Calu3 (cell line): ENCODE measurements at regions not wholly inside any gene's neighbourhood (a gene's known extent, or its start where the extent isn't known, plus 50 kb on each side); places are given as distances from the start of the nearest gene placed in this dataset.
A peak's percentile ranks its signal among the peaks of the same experiment; 100 is the strongest.

Source experiments
- BruUV-seq: library from RNA; stranded (reverse); fragments of 400-500 nt; replicated peaks from 2 replicates; lab custom pipeline; 2021; lab: Mats Ljungman, UMichigan
- CTCF ChIA-PET: fragments of 300-600 bp; sonication (Branson Sonifier 250); formaldehyde crosslinking; loops from one replicate; lab custom pipeline; 2022; ENCODE audit warnings: antibody characterized with exemption; lab: Charles Lee
- DNase-seq: peaks from one replicate; pipeline ENCODE4 v3.0.0; 2022
- H3K27ac Mint-ChIP-seq: one replicate; pipeline ENCODE4 v1.8.0; 2022; ENCODE audit warnings: mixed read lengths; ENCODE audit not compliant: unreplicated experiment
- H3K27me3 Mint-ChIP-seq: one replicate; pipeline ENCODE4 v1.8.0; 2022; ENCODE audit warnings: mixed read lengths; ENCODE audit not compliant: unreplicated experiment
- H3K36me3 Mint-ChIP-seq: one replicate; pipeline ENCODE4 v1.8.0; 2022; ENCODE audit warnings: mild to moderate bottlenecking, moderate library complexity, mixed read lengths; ENCODE audit not compliant: insufficient read depth, unreplicated experiment
- H3K4me1 Mint-ChIP-seq: one replicate; pipeline ENCODE4 v1.8.0; 2022; ENCODE audit warnings: mild to moderate bottlenecking, low read depth, mixed read lengths; ENCODE audit not compliant: unreplicated experiment
- H3K4me3 Mint-ChIP-seq: one replicate; pipeline ENCODE4 v1.8.0; 2022; ENCODE audit warnings: mild to moderate bottlenecking, low read depth, moderate library complexity, mixed read lengths; ENCODE audit not compliant: unreplicated experiment
- H3K9me3 Mint-ChIP-seq: one replicate; pipeline ENCODE4 v1.8.0; 2022; ENCODE audit warnings: low read depth, mixed read lengths; ENCODE audit not compliant: unreplicated experiment
- intact Hi-C: fragments of 100-400 bp; cut with micrococcal nuclease; formaldehyde crosslinking; loops from one replicate; pipeline ENCODE4 v1.10.0; 2022; ENCODE audit not compliant: unreplicated experiment
- TF ChIP-seq, protein P1 (sequence below): fragments of 200-600 bp; IDR thresholded peaks from one replicate; pipeline ENCODE4 v1.8.0; 2022; ENCODE audit warnings: antibody characterized with exemption; ENCODE audit not compliant: unreplicated experiment

DNA sequence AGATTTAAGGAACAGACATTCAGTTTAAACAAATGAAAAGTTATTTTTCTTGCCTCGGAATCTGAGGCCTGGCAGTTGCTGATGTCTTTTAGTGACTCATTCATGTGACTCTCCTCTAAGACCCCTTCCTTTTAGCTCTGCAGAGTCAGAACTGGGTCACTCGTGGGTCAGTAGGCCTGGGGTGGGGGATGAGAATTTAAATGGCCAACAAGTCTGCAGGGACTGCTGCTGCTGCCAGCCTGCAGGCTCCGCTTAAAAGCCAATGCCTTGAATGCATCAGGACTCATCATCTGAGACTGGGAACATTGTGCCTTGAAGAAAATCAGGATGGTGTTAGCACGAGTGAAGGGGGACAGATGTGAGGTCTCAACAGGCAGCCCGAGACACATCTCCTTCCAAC, 404.3 kb downstream of the CDH26 start:
- CTCF ChIA-PET = no interaction called here
- intact Hi-C loops = loop anchor here (10.0 kb wide), 2 partner anchors 108 to 228 kb away; no protein-coding TSS in a partner anchor
- H3K36me3 Mint-ChIP-seq = no peaks in the 10 kb centered on the region
- H3K9me3 Mint-ChIP-seq = peaks cover 5% of the 10 kb centered on the region
- H3K27ac Mint-ChIP-seq = no peak overlapping the region
- TF ChIP-seq, protein P1, sequence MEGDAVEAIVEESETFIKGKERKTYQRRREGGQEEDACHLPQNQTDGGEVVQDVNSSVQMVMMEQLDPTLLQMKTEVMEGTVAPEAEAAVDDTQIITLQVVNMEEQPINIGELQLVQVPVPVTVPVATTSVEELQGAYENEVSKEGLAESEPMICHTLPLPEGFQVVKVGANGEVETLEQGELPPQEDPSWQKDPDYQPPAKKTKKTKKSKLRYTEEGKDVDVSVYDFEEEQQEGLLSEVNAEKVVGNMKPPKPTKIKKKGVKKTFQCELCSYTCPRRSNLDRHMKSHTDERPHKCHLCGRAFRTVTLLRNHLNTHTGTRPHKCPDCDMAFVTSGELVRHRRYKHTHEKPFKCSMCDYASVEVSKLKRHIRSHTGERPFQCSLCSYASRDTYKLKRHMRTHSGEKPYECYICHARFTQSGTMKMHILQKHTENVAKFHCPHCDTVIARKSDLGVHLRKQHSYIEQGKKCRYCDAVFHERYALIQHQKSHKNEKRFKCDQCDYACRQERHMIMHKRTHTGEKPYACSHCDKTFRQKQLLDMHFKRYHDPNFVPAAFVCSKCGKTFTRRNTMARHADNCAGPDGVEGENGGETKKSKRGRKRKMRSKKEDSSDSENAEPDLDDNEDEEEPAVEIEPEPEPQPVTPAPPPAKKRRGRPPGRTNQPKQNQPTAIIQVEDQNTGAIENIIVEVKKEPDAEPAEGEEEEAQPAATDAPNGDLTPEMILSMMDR = no peak
- H3K27me3 Mint-ChIP-seq = no peaks in the 10 kb centered on the region
- H3K4me3 Mint-ChIP-seq = no peak overlapping the region
- no TSS peak for BruUV-seq
- DNase-seq = no peak
- no peaks in the 10 kb centered on the region for H3K4me1 Mint-ChIP-seq

DNA sequence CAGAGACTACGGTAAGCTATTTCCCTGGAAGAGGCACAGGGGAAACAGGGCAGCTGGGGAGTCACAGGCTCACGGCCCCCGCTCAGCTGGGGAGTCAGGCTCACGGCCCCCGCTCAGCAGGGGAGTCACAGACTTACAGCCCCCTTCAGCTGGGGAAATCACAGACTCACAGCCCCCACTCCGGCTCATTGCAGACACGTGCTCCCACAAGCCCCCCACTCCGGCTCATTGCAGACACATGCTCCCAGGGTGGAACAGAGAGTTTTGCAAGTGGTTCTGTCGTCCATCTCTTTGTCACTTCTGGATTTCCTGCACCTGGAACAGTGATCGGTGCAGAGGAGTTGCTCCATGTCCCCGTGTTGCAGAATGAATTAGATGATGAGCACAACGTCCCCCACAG, 405.5 kb downstream of the CDH26 start:
- no TSS peak for BruUV-seq
- intact Hi-C loops = loop anchor here (10.0 kb wide), 2 partner anchors 109 to 229 kb away; no protein-coding TSS in a partner anchor
- Mint-ChIP-seq H3K36me3 (no peaks in the 10 kb centered on the region), H3K27ac (no peak overlapping the region), H3K4me1 (no peaks in the 10 kb centered on the region), H3K9me3 (peaks cover 5% of the 10 kb centered on the region), H3K4me3 (no peak overlapping the region), H3K27me3 (no peaks in the 10 kb centered on the region)
- TF ChIP-seq, protein P1 = no peak
- CTCF ChIA-PET = no interaction called here
- no peak for DNase-seq

DNA sequence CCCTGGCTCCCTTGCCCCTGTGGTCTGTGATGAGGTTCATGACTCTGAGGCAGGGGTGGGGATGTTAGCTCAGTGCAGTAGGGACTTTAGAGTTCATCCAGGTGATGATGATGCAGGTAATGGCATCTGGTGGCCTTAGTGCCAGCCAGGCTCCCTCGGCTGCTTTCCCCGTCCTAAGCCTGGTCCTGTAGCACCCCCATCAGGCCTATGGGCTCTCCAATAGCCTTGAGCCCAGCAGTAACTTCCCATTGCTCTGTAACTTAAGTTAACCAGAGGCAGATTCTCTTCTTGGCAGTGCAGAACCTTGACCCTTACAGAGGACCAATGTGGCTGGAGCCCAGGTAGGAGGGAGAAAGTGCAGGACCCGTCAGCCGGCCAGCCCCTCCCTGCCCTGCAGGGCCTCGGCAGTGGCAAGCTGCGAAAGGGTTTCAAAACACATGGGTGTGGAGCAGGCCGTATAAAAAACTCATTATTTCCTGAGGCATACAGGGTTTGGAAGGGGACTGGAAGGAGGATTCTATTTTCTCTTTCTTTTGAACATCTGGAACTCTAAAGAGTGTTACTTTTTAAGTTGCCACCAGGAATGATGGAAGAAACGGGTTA, 406.9 kb downstream of the CDH26 start:
- intact Hi-C loops = loop anchor here (10.0 kb wide), 2 partner anchors 110 to 230 kb away; no protein-coding TSS in a partner anchor
- Mint-ChIP-seq H3K4me3 (no peak overlapping the region), H3K36me3 (no peaks in the 10 kb centered on the region), H3K9me3 (peaks cover 5% of the 10 kb centered on the region), H3K4me1 (no peaks in the 10 kb centered on the region), H3K27me3 (no peaks in the 10 kb centered on the region), H3K27ac (no peak overlapping the region)
- peak; percentile 11 for DNase-seq
- TF ChIP-seq, protein P1 = no peak
- BruUV-seq = no TSS peak
- CTCF ChIA-PET = no interaction called here

DNA sequence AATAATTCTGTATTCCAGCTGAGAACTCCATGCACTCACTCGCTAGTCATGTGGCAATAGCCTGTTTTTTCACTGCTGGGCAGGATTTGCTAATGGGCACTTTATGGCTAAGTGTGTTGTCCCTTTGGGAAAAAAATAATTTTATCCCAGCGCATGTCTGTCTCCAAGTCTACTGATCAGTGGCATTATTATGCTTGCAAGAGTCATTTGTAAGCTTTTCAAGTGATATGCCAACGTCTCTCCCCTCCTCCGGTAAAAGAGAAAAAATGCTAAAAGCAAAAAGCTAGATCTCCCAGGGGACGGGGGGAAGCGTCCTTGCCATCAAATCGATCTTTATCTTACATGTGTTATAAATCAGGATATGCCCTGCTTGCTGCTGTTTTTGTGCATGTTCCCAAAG, 407.7 kb downstream of the CDH26 start:
- Mint-ChIP-seq H3K4me3 (no peak overlapping the region), H3K9me3 (peaks cover 2% of the 10 kb centered on the region), H3K27ac (no peak overlapping the region), H3K27me3 (no peaks in the 10 kb centered on the region), H3K36me3 (no peaks in the 10 kb centered on the region), H3K4me1 (no peaks in the 10 kb centered on the region)
- TF ChIP-seq, protein P1 = no peak
- no TSS peak for BruUV-seq
- DNase-seq = no peak
- CTCF ChIA-PET = no interaction called here
- intact Hi-C loops = loop anchor here (10.0 kb wide), 2 partner anchors 111 to 231 kb away; no protein-coding TSS in a partner anchor
